Stromal cell of bone marrow (primary cell): ENCODE measurements at regions not wholly inside any gene's neighbourhood (a gene's known extent, or its start where the extent isn't known, plus 50 kb on each side); places are given as distances from the start of the nearest gene placed in this dataset.
"Not testable (repeated sequence)": the region's sequence is repeated elsewhere in the genome, so short reads cannot be mapped to it uniquely, and the experiment has no call there.

Experiments
- DNase-seq: peaks from one replicate; pipeline ENCODE4 v3.0.0-alpha.2; 2012; ENCODE audit warnings: low read depth

GRCh38 chr12:69028941-69029729 is 96.2 kb upstream of the CPM start:
- no peak for DNase-seq

- no peak for DNase-seq
These were observed 97.3 kb upstream of the CPM start for GRCh38 chr12:69030321-69030720.

DNA sequence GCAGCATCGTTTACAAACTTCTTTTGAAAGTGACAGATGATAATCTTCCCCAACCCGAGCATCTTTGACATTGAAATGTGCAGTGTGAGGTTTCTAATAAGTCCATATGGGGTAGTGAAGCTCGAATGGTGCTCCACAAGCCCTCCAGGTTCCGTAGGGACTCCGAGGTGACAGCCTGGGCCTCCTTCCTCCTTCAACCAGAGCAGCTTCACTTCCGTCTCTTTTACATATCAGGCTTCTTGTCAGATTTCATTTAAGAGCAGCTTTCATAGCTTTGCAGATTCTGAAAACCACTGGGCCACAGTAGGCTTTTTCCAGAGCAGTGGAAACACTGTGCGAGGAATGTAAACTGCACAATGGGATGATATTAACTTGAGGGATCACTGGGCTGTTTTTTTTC is 103.6 kb upstream of the CPM start:
- DNase-seq: no peak

DNA sequence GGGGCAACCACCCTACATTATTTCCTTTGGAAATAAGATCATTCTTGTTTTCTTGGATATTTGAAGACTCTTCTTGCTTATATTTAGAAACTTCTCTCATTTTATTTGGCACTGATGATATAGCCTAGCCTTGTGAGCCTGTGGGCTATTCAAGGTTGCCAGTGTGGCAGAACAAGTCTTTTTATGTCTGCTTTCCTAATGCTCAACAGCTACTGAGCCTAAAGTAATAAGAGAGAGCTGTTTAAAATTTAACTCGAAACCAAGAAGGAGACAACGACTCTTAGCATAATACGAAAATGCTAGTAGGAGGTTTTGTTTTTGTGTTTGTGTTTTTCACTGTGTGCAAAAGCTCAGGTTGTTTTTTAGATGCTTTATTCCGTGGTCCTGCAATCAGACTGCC is 104.0 kb upstream of the CPM start:
- no peak for DNase-seq

GRCh38 chr12:69039911-69040310 is 106.9 kb upstream of the CPM start:
- DNase-seq: no peak

GRCh38 chr12:69042557-69042956 is 109.6 kb upstream of the CPM start:
- no peak for DNase-seq

GRCh38 chr12:69042970-69043369 is 110.0 kb upstream of the CPM start:
- no peak for DNase-seq

DNA sequence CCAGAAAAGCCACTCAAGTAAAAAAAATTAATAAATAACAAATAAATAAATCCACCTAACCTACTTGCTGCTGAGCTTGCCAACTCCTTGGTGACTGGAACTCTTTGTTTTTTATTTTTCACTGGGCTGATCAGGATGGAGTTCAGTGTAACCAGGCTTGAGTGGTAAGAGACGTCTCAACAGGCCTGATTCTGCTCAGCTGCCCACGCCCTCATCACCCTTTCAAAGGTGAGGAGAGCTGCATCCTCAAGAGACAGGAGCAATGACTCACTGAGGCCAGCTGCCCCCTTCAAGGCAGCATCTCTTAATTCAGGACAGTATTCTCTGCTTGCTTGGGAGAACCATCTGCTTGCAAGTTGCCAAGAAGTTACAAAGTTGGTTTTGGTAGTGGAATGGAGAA is 111.9 kb upstream of the CPM start:
- DNase-seq: no peak

- no peak for DNase-seq
These were observed 112.5 kb upstream of the CPM start for GRCh38 chr12:69045430-69045829.

DNA sequence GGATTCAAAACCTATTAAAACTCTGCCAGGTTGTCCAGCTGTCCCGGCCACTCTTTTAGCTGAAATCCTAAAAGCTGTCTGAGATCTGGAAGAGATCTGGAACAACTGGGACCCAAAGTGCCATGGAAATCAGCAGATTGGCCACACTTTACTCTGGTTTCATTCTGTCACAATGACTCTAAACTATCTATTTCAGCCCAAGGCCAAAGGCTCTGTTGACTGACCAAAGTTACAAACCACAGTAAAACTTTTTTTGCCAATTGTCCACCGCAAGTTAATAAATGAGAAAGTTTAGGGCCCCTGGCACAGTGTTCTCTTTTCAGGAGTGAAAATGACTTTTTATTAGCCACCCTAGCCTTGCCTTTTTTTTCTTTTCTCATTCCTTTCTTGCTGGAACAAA is 113.4 kb upstream of the CPM start:
- DNase-seq: peak; percentile 33

- no peak for DNase-seq
These were observed 113.9 kb upstream of the CPM start for GRCh38 chr12:69046920-69047319.

- no peak for DNase-seq
These were observed 115.0 kb upstream of the CPM start for GRCh38 chr12:69047990-69048389.

GRCh38 chr12:69049855-69050254 is 116.9 kb upstream of the CPM start:
- DNase-seq: not testable (repeated sequence)

- DNase-seq: peak; percentile 79
These were observed 119.8 kb upstream of the CPM start for GRCh38 chr12:69052613-69053408.

GRCh38 chr12:69054343-69055056 is 121.5 kb upstream of the CPM start:
- no peak for DNase-seq

- DNase-seq: no peak
These were observed 122.3 kb upstream of the CPM start for GRCh38 chr12:69055280-69055679.

GRCh38 chr12:69055706-69056105 is 122.7 kb upstream of the CPM start:
- DNase-seq: no peak

GRCh38 chr12:69056743-69057515 is 124.0 kb upstream of the CPM start:
- peak; percentile 43 for DNase-seq

- DNase-seq: no peak
These were observed 124.8 kb upstream of the CPM start for GRCh38 chr12:69057742-69058141.

DNA sequence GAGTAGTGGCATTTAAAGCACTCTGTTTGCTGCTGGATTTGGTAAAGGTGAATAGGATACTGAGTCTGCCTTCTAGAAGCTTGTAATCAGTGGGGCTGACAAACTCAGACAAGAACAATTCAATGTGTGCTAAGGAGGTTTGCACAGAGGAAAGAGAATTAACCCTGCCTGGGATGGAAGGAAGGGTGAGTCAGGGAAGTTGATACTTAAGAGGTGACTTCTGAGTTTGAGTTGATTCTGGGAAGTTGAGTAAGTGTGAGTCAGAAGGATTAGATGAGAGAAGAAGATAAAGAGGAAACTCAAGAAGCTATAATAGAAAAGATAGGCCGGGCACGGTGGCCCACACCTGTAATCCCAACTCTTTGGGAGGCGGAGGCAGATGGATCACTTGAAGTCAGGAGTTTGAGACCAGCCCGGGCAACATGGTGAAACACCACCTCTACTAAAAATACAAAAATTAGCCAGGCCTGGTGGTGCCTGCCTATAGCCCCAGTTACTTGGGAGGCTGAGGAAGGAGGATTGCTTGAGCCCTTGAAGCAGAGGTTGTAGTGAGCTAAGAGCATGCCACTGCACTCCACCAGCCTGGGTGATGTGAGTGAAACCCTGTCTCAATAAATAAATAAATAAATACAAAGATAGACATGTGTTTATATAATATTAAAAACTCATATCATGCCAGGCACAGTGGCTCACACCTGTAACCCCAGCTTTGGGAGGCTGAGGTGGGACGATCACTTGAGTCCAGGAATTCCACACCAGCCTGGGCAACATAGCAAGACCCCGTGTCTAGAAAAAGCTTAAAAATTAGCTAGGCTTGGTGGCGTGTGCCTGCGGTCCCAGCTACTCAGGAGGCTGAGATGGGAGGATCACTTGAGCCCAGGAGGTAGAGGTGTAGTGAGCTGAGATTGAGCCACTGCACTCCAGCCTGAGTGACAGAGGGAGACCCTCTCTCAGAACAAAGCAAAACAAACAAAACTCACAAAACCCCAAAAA is 126.8 kb upstream of the CPM start:
- peak; percentile 76 for DNase-seq

- DNase-seq: no peak
These were observed 128.6 kb upstream of the CPM start for GRCh38 chr12:69061574-69061973.
